ENCODE measurements at regions not wholly inside any gene's neighbourhood (a gene's known extent, or its start where the extent isn't known, plus 50 kb on each side); places are given as distances from the start of the nearest gene placed in this dataset.

GRCh38 chr5:93076566-93076965 lies 504.5 kb downstream of the NR2F1-AS1 start:
- intact Hi-C loops (cut with DNase I): no loop called here
- no peak overlapping the region for H3K4me3 ChIP-seq
- no peak overlapping the region for H3K27ac ChIP-seq
- no peaks in the 10 kb centered on the region for H3K9me3 ChIP-seq
- H3K36me3 ChIP-seq: no peaks in the 10 kb centered on the region
- 96 to 97% (median 96%) methylated on average over 4 of the region's 4 CpGs for WGBS, 3 donors
- TF ChIP-seq EP300 (IDR thresholded peaks at IDR 0.05): no peak
- no peak for TF ChIP-seq POLR2A (IDR thresholded peaks at IDR 0.05)
- no peak for TF ChIP-seq CTCF (IDR thresholded peaks at IDR 0.05)
- no peaks in the 10 kb centered on the region for H3K27me3 ChIP-seq
- no peak for DNase-seq
- H3K4me1 ChIP-seq (ENCODE audit: insufficient read depth): peaks cover 4% of the 10 kb centered on the region

GRCh38 chr5:93076096-93076495 lies 504.9 kb downstream of the NR2F1-AS1 start:
- H3K9me3 ChIP-seq: no peaks in the 10 kb centered on the region
- TF ChIP-seq EP300 (IDR thresholded peaks at IDR 0.05) (no peak), POLR2A (IDR thresholded peaks at IDR 0.05) (no peak), CTCF (IDR thresholded peaks at IDR 0.05) (no peak)
- H3K36me3 ChIP-seq: no peaks in the 10 kb centered on the region
- H3K27ac ChIP-seq: no peak overlapping the region
- H3K4me1 ChIP-seq (ENCODE audit: insufficient read depth): peaks cover 4% of the 10 kb centered on the region
- 84 to 92% (median 91%) methylated on average over 2 of the region's 2 CpGs for WGBS, 3 donors
- intact Hi-C loops (cut with DNase I): no loop called here
- no peak for DNase-seq
- no peaks in the 10 kb centered on the region for H3K27me3 ChIP-seq
- no peak overlapping the region for H3K4me3 ChIP-seq

- TF ChIP-seq EP300 (IDR thresholded peaks at IDR 0.05) (no peak), POLR2A (IDR thresholded peaks at IDR 0.05) (no peak), CTCF (IDR thresholded peaks at IDR 0.05) (no peak)
- no peak overlapping the region for H3K4me3 ChIP-seq
- WGBS, 3 donors: 86 to 95% (median 89%) methylated on average over 4 of the region's 4 CpGs
Measured at GRCh38 chr5:93073547-93073946, 507.5 kb downstream of the NR2F1-AS1 start.

GRCh38 chr5:93072831-93073459 lies 508.1 kb downstream of the NR2F1-AS1 start:
- TF ChIP-seq POLR2A (IDR thresholded peaks at IDR 0.05) (no peak), CTCF (IDR thresholded peaks at IDR 0.05) (no peak), EP300 (IDR thresholded peaks at IDR 0.05) (no peak)
- Histone ChIP-seq H3K27ac (no peak overlapping the region), H3K9me3 (no peaks in the 10 kb centered on the region), H3K4me3 (no peak overlapping the region), H3K27me3 (no peaks in the 10 kb centered on the region), H3K4me1 (ENCODE audit: insufficient read depth) (no peaks in the 10 kb centered on the region), H3K36me3 (no peaks in the 10 kb centered on the region)
- DNase-seq: no peak
- 60 to 70% (median 61%) methylated on average over 3 of the region's 3 CpGs for WGBS, 3 donors
- intact Hi-C loops (cut with DNase I): no loop called here

More at GRCh38 chr5:93073547-93073946, 507.5 kb downstream of the NR2F1-AS1 start:
- intact Hi-C loops (cut with DNase I): no loop called here
- no peak for DNase-seq
- no peak overlapping the region for H3K27ac ChIP-seq
- H3K4me1 ChIP-seq (ENCODE audit: insufficient read depth): peaks cover 2% of the 10 kb centered on the region
- no peaks in the 10 kb centered on the region for H3K9me3 ChIP-seq
- H3K27me3 ChIP-seq: no peaks in the 10 kb centered on the region
- no peaks in the 10 kb centered on the region for H3K36me3 ChIP-seq
